GM12874 (cell line): ENCODE measurements at regions not wholly inside any gene's neighbourhood (a gene's known extent, or its start where the extent isn't known, plus 50 kb on each side); places are given as distances from the start of the nearest gene placed in this dataset.
A peak's percentile ranks its signal among the peaks of the same experiment; 100 is the strongest.

Source experiments
- TF ChIP-seq, protein P1 (sequence below): IDR thresholded peaks from 2 replicates; pipeline ENCODE4 v1.5.1; 2011; ENCODE audit warnings: low read depth, mild to moderate bottlenecking, control low read depth, low read length, moderate library complexity; ENCODE audit not compliant: insufficient read depth

DNA sequence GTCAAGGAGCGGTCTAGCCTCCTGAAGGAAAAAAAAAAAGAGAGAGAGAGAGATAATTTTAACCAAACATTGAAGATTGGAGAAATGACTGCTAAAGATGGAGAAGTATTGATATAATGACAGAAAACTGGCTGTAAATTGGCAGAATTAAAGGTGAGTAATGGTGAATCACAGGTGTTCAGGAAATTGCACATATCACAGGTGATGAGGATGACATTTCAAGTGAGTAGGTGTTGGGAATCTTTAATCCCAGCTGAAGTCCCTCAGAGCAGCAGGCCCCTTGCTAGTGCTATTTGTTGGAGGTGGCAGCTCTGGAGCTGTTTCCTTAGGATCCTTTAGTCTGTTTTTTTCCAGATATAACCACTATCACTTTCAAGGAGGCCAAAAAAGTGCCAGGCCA, 678.4 kb upstream of the VRK2 start:
- TF ChIP-seq, protein P1, sequence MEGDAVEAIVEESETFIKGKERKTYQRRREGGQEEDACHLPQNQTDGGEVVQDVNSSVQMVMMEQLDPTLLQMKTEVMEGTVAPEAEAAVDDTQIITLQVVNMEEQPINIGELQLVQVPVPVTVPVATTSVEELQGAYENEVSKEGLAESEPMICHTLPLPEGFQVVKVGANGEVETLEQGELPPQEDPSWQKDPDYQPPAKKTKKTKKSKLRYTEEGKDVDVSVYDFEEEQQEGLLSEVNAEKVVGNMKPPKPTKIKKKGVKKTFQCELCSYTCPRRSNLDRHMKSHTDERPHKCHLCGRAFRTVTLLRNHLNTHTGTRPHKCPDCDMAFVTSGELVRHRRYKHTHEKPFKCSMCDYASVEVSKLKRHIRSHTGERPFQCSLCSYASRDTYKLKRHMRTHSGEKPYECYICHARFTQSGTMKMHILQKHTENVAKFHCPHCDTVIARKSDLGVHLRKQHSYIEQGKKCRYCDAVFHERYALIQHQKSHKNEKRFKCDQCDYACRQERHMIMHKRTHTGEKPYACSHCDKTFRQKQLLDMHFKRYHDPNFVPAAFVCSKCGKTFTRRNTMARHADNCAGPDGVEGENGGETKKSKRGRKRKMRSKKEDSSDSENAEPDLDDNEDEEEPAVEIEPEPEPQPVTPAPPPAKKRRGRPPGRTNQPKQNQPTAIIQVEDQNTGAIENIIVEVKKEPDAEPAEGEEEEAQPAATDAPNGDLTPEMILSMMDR: no peak

DNA sequence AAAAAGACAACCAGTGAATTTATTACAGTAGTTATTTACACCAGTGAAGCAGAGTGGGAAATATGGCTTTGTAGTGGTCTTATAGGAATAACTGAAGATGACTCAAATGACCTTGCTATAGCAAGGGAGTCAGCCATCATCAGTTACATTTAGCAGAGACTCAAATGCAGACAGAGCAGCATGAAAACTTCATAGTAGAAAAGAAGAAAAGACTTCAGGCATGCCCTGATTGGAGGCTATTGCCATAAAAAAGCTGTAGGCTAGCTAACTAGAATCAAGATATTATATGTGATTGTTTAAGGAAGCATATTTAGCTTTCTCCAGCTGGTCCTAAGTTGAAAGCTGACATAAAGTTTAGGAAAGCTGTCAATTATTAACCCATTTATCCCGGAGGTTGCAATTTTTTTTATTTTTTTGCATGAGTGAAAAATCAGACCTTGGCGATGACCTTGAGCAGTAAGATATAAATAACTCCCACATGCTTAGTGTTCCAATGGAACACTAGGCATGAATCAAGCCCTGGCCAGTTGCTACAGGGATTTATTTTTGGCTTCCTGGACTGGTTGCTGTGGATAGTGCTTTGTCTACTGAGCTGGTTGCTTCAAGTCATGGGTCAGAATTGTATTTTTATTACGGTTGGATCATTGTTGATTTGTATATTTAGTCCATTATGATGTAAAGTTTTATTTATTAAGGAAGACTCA, 675.6 kb upstream of the VRK2 start:
- TF ChIP-seq, protein P1: no peak

DNA sequence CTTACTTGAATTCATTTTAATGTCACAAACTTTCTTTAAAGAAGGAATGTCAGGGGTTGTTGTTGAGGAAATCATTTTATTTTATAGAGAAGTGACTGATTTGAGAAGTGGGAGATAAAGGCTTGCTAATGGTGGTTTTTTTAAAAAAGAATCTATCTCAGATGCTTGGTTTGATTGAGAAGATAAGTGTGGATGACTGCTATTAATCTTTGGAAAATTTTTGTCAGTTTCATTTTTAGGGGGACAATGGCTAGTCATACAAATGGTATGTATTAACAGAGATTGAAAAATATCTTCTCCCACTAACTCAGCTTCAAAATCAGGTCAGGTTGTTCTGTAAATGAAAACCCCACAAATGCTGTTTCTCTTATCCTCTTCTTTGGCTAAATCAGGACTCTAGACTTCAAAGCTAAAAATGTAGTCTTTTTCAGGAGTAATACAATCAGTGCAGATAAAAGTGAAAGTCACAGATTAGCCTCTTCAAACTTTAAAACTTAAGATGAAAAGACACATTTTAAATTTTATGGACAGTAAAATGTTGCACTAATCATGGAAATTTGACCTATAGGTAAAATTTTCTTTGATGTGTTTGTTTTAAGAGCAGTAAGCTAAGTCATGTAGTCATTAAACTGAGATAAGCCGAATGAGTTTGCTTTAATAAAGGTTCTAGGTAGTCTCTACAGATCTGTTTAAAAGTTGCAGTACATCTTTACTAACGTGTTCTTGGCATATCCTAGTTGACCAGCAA, 674.2 kb upstream of the VRK2 start:
- TF ChIP-seq, protein P1: no peak

DNA sequence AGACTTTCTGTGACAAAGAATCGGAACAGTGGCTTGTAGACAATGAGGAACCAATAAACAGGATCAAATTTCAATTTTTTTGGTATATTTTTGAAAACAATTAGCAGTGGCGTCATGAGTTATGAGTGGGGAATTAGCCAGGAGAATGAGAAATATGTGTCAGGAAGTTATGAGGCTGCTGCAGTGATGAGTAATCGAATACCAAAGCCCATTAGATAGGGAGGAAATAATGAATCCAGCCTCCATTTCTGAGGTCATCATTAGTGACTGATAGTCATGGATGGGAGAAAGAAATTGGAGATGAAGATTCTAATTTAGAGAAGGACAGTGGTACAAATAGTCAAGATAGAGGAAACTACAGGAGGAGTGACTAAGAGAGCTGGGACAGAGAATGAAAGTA, 673.1 kb upstream of the VRK2 start:
- TF ChIP-seq, protein P1: no peak

DNA sequence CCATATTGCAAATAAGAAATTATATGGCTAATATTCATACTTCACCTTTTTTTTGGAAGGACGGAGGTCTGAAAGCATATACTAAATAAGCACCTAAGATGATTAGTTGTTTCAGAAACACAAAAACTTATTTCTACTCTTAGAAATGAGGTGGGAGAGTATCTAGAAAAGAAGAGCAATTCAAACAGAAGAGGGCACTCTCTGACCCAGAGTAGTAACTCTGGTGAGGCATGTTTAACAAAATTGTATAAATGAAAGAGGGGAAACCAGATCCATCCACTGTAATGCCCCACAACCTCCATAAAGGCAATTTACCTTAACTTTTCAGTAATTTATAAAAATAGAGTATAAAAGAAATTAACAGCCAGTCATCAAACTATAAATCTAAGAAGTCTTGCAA, 669.6 kb upstream of the VRK2 start:
- TF ChIP-seq, protein P1: 0 out of 2 replicates have a peak, but pooled peaks have one; percentile 9

DNA sequence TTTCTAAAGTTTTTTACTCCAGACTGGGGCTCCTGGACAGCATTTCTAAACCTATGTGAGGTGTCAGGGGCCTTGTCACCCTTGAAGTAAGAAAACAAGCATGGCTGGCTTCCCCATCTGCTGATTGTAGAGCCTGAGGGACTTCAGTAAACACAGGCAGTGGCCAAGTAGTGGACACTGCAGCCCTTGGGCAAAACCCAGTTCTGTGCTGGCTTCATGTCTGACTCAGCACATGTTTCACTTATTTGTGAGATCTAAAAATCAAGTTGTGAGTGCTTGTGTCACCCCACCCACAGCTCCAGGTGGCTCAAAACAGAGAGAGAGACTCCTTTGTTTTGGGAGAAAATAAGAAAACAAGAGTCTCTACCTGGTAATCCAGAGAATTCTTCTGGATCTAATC, 660.3 kb upstream of the VRK2 start:
- TF ChIP-seq, protein P1: no peak

DNA sequence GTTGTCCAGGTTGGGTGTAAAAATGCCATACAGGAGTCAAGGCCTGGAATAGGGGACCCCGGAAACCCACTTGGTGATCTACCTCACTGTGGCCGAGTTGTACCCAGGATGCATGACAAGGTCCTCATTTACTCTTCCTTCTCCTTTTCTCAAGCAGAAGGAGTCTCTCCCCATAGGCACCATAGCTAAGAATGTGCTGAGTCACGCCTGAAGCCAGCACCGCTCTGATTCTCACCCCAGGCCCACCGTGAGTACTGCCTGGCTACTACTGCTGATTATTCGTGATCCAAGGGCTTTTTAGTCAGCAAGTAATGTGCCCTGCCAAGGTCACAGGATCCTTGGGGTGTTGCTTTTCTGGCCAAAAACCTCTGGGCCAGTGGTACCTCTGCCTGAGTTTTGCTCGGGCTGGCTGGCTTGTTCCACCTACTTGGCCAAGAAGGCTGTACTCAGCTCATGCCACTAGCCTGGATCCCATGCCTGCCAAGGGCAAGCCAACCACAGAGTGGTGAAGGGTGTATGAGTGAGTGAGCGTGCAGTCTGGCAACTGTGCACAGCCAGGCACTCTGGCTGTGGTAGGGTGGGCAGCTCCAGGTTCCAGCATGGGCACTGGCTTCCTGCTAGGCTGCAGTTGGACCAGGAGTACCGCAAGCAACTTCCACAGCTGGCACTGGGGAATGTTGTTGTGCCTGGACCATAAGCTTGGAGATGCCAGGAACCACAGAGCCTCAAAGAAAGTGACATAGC, 650.1 kb upstream of the VRK2 start:
- TF ChIP-seq, protein P1: no peak
